ENCODE measurements at regions not wholly inside any gene's neighbourhood (a gene's known extent, or its start where the extent isn't known, plus 50 kb on each side); places are given as distances from the start of the nearest gene placed in this dataset.

DNA sequence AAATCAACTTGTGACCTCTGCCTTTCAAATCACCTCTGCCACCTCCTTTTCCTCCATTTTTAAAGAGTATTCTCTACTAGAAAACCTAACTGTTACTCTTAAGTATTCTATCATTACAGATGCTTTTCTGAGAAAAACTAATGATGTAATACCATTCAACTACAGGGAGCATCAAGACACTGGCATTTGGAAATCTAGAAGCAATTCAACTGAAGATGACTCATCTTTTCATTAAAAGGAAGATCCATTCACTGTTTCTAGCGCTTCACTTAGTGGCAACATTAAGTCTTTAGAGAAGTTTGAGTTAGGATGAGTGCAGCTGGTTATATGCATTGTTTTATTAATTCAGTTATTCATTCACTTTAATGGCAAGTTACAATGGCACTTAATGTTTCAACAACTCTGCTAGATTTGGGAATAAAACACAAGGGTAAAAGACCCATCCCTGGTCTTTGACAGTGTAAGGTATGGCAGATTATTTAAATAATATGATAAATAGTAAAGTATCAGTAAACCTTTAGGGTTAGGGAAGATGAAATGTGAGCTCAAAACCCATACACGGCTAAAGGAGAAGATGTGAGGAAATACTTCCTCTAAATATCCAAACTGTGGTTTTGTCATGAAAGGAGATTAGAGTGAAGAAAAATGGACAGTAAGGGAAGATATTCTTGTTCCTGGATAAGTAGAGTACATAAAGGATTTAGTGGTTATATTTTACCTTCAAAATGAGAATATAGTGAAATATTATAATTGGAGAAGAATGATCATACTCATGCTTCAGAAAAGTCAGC is 61.7 kb downstream of the KCNJ2 start:
- no peak overlapping the region for H3K27ac ChIP-seq
- TF ChIP-seq FOSL2 (IDR thresholded peaks at IDR 0.05), result no peak
- TF ChIP-seq FOSL2 (CRISPR knock-in tag; IDR thresholded peaks at IDR 0.05), result peak; percentile 67
- TF ChIP-seq, protein P1, sequence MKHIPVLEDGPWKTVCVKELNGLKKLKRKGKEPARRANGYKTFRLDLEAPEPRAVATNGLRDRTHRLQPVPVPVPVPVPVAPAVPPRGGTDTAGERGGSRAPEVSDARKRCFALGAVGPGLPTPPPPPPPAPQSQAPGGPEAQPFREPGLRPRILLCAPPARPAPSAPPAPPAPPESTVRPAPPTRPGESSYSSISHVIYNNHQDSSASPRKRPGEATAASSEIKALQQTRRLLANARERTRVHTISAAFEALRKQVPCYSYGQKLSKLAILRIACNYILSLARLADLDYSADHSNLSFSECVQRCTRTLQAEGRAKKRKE (CRISPR knock-in tag; IDR thresholded peaks at IDR 0.05; ENCODE audit: low read depth), result no peak
- ATAC-seq (no peak), FAIRE-seq (no peak), DNase-seq (ENCODE audit: low read depth in 1 of 2, low spot score in 1 of 2) (no peak)
- no peaks in the 10 kb centered on the region for H3K4me1 ChIP-seq
- no peak overlapping the region for H3K4me3 ChIP-seq
- POLR2A ChIA-PET, result no interaction called here
- H3K4me2 ChIP-seq, result no peak overlapping the region
- H3K9me3 ChIP-seq, result no peaks in the 10 kb centered on the region
- CTCF ChIA-PET, result no interaction called here
- WGBS (ENCODE audit: missing lambda C conversion rate), result 52% methylated on average over 2 of the region's 2 CpGs

GRCh38 chr17:70232466-70232865 is 63.1 kb downstream of the KCNJ2 start:
- TF ChIP-seq NFE2L2 (conservative IDR thresholded peaks at IDR 0.05; ENCODE audit: low read length) (no peak), SREBF2 (IDR thresholded peaks at IDR 0.05) (no peak), FOXS1 (CRISPR knock-in tag; IDR thresholded peaks at IDR 0.05) (no peak), ZNF302 (CRISPR knock-in tag; IDR thresholded peaks at IDR 0.05) (no peak), RCOR1 (IDR thresholded peaks at IDR 0.05; ENCODE audit: low read depth, low read length) (no peak), CTCF (IDR thresholded peaks at IDR 0.05) (no peak), FOSB (CRISPR knock-in tag; IDR thresholded peaks at IDR 0.05) (no peak)
- TF ChIP-seq, protein P2, sequence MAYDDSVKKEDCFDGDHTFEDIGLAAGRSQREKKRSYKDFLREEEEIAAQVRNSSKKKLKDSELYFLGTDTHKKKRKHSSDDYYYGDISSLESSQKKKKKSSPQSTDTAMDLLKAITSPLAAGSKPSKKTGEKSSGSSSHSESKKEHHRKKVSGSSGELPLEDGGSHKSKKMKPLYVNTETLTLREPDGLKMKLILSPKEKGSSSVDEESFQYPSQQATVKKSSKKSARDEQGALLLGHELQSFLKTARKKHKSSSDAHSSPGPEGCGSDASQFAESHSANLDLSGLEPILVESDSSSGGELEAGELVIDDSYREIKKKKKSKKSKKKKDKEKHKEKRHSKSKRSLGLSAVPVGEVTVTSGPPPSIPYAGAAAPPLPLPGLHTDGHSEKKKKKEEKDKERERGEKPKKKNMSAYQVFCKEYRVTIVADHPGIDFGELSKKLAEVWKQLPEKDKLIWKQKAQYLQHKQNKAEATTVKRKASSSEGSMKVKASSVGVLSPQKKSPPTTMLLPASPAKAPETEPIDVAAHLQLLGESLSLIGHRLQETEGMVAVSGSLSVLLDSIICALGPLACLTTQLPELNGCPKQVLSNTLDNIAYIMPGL (CRISPR knock-in tag; IDR thresholded peaks at IDR 0.05; ENCODE audit: borderline replicate concordance), result no peak
- TF ChIP-seq, protein P3, sequence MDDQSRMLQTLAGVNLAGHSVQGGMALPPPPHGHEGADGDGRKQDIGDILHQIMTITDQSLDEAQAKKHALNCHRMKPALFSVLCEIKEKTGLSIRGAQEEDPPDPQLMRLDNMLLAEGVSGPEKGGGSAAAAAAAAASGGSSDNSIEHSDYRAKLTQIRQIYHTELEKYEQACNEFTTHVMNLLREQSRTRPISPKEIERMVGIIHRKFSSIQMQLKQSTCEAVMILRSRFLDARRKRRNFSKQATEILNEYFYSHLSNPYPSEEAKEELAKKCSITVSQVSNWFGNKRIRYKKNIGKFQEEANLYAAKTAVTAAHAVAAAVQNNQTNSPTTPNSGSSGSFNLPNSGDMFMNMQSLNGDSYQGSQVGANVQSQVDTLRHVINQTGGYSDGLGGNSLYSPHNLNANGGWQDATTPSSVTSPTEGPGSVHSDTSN (IDR thresholded peaks at IDR 0.05), result no peak
- no peak for FAIRE-seq
- POLR2A ChIA-PET, result no interaction called here

GRCh38 chr17:70235252-70235651 is 65.9 kb downstream of the KCNJ2 start:
- no peak for FAIRE-seq
- no peak overlapping the region for H3K4me3 ChIP-seq
- DNase-seq (ENCODE audit: low read depth in 1 of 2, low spot score in 1 of 2), result no peak
- TF ChIP-seq ZSCAN20 (CRISPR knock-in tag; IDR thresholded peaks at IDR 0.05), result no peak
- TF ChIP-seq, protein P4, sequence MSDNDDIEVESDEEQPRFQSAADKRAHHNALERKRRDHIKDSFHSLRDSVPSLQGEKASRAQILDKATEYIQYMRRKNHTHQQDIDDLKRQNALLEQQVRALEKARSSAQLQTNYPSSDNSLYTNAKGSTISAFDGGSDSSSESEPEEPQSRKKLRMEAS (IDR thresholded peaks at IDR 0.05), result no peak
- no peak for ATAC-seq
- POLR2A ChIA-PET, result no interaction called here
- no peaks in the 10 kb centered on the region for H3K9me3 ChIP-seq
- CTCF ChIA-PET, result no interaction called here
- H3K27ac ChIP-seq, result no peak overlapping the region
- peaks cover 11% of the 10 kb centered on the region; the same call in 1 of the 3 replicates for H3K4me1 ChIP-seq
- no peak overlapping the region for H3K4me2 ChIP-seq

More at GRCh38 chr17:70232466-70232865, 63.1 kb downstream of the KCNJ2 start:
- no peak overlapping the region for H3K27ac ChIP-seq
- H3K4me1 ChIP-seq, result no peaks in the 10 kb centered on the region
- DNase-seq (ENCODE audit: low read depth in 1 of 2, low spot score in 1 of 2) (no peak), ATAC-seq (no peak)
- 12% methylated on average over 2 of the region's 2 CpGs for WGBS (ENCODE audit: missing lambda C conversion rate)
- no peaks in the 10 kb centered on the region for H3K9me3 ChIP-seq
- no peak overlapping the region for H3K4me2 ChIP-seq
- CTCF ChIA-PET, result no interaction called here
- no peak overlapping the region for H3K4me3 ChIP-seq
